K562 (cell line): ENCODE measurements at regions not wholly inside any gene's neighbourhood (a gene's known extent, or its start where the extent isn't known, plus 50 kb on each side); places are given as distances from the start of the nearest gene placed in this dataset.

Source experiments
- ATAC-seq: fragments of 200-7000 bp; cut with Tn5 transposase; 3 replicates; pipeline ENCODE4 v1.9.1; 2020; ENCODE audit warnings: moderate library complexity
- BruUV-seq: library from RNA; stranded (reverse); fragments of 400-500 nt; replicated peaks from 2 replicates; lab custom pipeline; 2021; lab: Mats Ljungman, UMichigan
- CTCF ChIA-PET: fragments of 300-600 bp; formaldehyde crosslinking; extraction: SDS; loops from one replicate; lab custom pipeline; 2021; ENCODE audit warnings: low intra/inter-chr PET ratio; lab: Yijun Ruan, JAX
- POLR2A ChIA-PET: fragments of 300-600, 350-650 bp; sonication (Branson Sonifier 250); formaldehyde crosslinking; extraction: SDS; loops from one replicate; lab custom pipeline; 2021; ENCODE audit warnings: antibody characterized with exemption, inconsistent platforms; lab: Yijun Ruan, JAX
- DNase-seq, 4 experiments: peaks; one replicate each; pipeline versions ENCODE4 v3.0.0 to v3.0.0-alpha.2; 2011 to 2018; ENCODE audit warnings: low spot score in 3 of 4, mixed read lengths in 3 of 4; ENCODE audit errors: extremely low read depth in 1 of 4
- FAIRE-seq: peaks from 2 replicates; lab custom pipeline; 2011; peaks lifted over from hg19 to GRCh38; lab: Jason Lieb, UNC
- H2AFZ ChIP-seq: 2 replicates; pipeline ENCODE4 v1.6.0; 2011; ENCODE audit warnings: low read depth, low read length, control low read depth, inconsistent platforms
- H3K27ac ChIP-seq: fragments of 200-600 bp; 3 replicates; pipeline ENCODE4 v1.8.0; 2011; ENCODE audit warnings: low read depth, mild to moderate bottlenecking, control low read depth, inconsistent platforms, low read length, moderate library complexity, mixed read lengths; ENCODE audit errors: extremely low read depth
- H3K27me3 ChIP-seq, 2 experiments: fragments of 300-600 bp in 1 of 2; 2 replicates in 1 of 2; 3 replicates in 1 of 2; pipeline versions ENCODE4 v1.6.0 to v1.8.0; 2011; ENCODE audit warnings: inconsistent platforms in 2 of 2, low read length in 2 of 2, mild to moderate bottlenecking in 1 of 2, mixed read lengths in 1 of 2, moderate library complexity in 1 of 2; ENCODE audit not compliant: control insufficient read depth in 2 of 2, insufficient read depth in 2 of 2
- H3K36me3 ChIP-seq: fragments of 300-600 bp; 3 replicates; pipeline ENCODE4 v1.8.0; 2011; ENCODE audit warnings: mild to moderate bottlenecking, low read length, inconsistent platforms; ENCODE audit not compliant: control insufficient read depth, insufficient read depth
- H3K4me1 ChIP-seq, 2 experiments: fragments of 200-600 bp in 1 of 2; replicated peaks in 1 of 2; 2 replicates in 1 of 2; 3 replicates in 1 of 2; pipeline versions ENCODE4 v1.5.1 to v1.8.0; 2011; ENCODE audit warnings: inconsistent platforms in 2 of 2, low read length in 2 of 2, mild to moderate bottlenecking in 1 of 2, mixed read lengths in 1 of 2, moderate library complexity in 1 of 2; ENCODE audit not compliant: control insufficient read depth in 2 of 2, insufficient read depth in 2 of 2
- H3K4me2 ChIP-seq: 2 replicates; pipeline ENCODE4 v1.6.1; 2011; ENCODE audit warnings: low read length, control low read depth, inconsistent platforms, mixed read lengths; ENCODE audit not compliant: insufficient read depth
- H3K4me3 ChIP-seq: fragments of 200-600 bp; sonication (generic), shearing (Covaris generic); 2 replicates; pipeline ENCODE4 v1.5.1; 2016; ENCODE audit warnings: control low read depth, inconsistent platforms
- H3K79me2 ChIP-seq: fragments of 200-600 bp; 3 replicates; pipeline ENCODE4 v1.8.0; 2011; ENCODE audit warnings: low read length, inconsistent platforms; ENCODE audit not compliant: control insufficient read depth, insufficient read depth
- H3K9ac ChIP-seq, 2 experiments: 2 replicates each; pipeline versions ENCODE4 v1.6.0 to v1.6.1; 2011; ENCODE audit warnings: low read depth in 2 of 2, low read length in 2 of 2, control low read depth in 1 of 2, inconsistent platforms in 1 of 2, mild to moderate bottlenecking in 1 of 2, mixed read lengths in 1 of 2; ENCODE audit not compliant: insufficient read depth in 1 of 2
- H3K9me1 ChIP-seq: one replicate; pipeline ENCODE4 v1.6.0; 2011; ENCODE audit warnings: inconsistent platforms, mild to moderate bottlenecking, low read length, moderate library complexity; ENCODE audit not compliant: control insufficient read depth, insufficient read depth
- H3K9me3 ChIP-seq: replicated peaks from 2 replicates; pipeline ENCODE4 v1.5.1; 2011; ENCODE audit warnings: low read depth, low read length, inconsistent platforms; ENCODE audit not compliant: control insufficient read depth, insufficient read depth
- H4K20me1 ChIP-seq: replicated peaks from 2 replicates; pipeline ENCODE4 v1.6.1; 2011; ENCODE audit warnings: low read length, inconsistent platforms, mixed read lengths; ENCODE audit not compliant: control insufficient read depth, insufficient read depth
- SRSF7 ChIP-seq: fragments of 200-400 bp; formaldehyde crosslinking; optimal IDR thresholded peaks from 2 replicates; pipeline ENCODE3; 2017; ENCODE audit warnings: mild to moderate bottlenecking, low read depth, low read length
- ZNF143 ChIP-seq: sonication (generic); formaldehyde crosslinking; IDR thresholded peaks from 2 replicates; pipeline ENCODE4 v1.9.0; 2022; ENCODE audit warnings: mild to moderate bottlenecking, missing genetic modification reagents
- ZNF589 ChIP-seq: fragments of 200-800 bp; sonication (Bioruptor generic); IDR thresholded peaks from 2 replicates; pipeline ENCODE4 v1.6.1; 2016; ENCODE audit warnings: low read depth, missing genetic modification characterization, missing compliant biosample characterization
- WGBS: fragments of 100-300 bp; shearing (Covaris generic); methylation state at CpG from one replicate; pipeline ENCODE4 v1.1.6; 2016; ENCODE audit warnings: low coverage, mixed read lengths; ENCODE audit not compliant: insufficient coverage; ENCODE audit errors: missing lambda C conversion rate; 5-methylcytosine and 5-hydroxymethylcytosine counted together
- in situ Hi-C: fragments of 300-500 bp; cut with MboI; formaldehyde crosslinking; loops from 4 replicates; pipeline ENCODE4 v1.15.0; 2018; ENCODE audit warnings: inconsistent platforms, mixed read lengths
- intact Hi-C: fragments of 100-400 bp; cut with micrococcal nuclease; formaldehyde crosslinking; loops from 2 replicates; pipeline ENCODE4 v1.14.2; 2022
- TF ChIP-seq, protein P1 (sequence below): fragments of 250-450 bp; sonication (Bioruptor Pico); IDR thresholded peaks from 2 replicates; pipeline ENCODE4 v1.8.0; 2021; ENCODE audit warnings: borderline replicate concordance, mild to moderate bottlenecking, moderate library complexity; ENCODE audit not compliant: poor library complexity, severe bottlenecking
- TF ChIP-seq, protein P2 (sequence below): fragments of 450-650 bp; formaldehyde crosslinking; IDR thresholded peaks from 2 replicates; pipeline ENCODE4 v1.4.0; 2020; ENCODE audit warnings: mild to moderate bottlenecking, mixed read lengths
- TF ChIP-seq, protein P3 (sequence below): fragments of 450-650 bp; IDR thresholded peaks from 2 replicates; pipeline ENCODE4 v1.6.1; 2016; ENCODE audit warnings: antibody characterized with exemption
- TF ChIP-seq, protein P4 (sequence below): fragments of 250-450 bp; sonication (Bioruptor Pico); IDR thresholded peaks from 2 replicates; pipeline ENCODE4 v1.5.0; 2021

DNA sequence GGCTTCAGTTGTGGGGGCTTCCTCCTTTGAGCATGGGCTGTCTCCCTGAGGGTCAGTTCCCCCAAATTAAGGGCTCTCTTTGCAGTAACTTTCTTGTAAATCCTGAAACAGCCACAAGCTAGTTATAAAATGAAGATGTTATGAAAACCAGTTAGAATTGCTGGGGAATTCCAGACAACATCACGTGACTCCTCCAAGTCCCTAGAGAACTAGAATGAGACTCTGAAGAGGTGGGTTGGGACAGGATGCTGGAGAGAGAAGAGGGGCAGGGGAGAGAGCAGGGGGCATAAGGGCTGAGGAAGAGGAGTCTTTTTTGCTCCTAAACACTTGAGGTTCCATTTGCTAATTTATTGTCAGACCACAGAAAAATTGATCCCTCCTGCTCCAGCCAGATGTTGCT lies 380.3 kb downstream of the DHX35 start:
- H3K9me3 ChIP-seq, result no peaks in the 10 kb centered on the region
- H3K9me1 ChIP-seq, result no peaks in the 10 kb centered on the region
- ATAC-seq, result no peak
- H3K36me3 ChIP-seq, result no peaks in the 10 kb centered on the region
- no TSS peak for BruUV-seq
- intact Hi-C loops (no loop called here), in situ Hi-C loops (no loop called here)
- no peak overlapping the region for H3K4me2 ChIP-seq
- TF ChIP-seq, protein P1, sequence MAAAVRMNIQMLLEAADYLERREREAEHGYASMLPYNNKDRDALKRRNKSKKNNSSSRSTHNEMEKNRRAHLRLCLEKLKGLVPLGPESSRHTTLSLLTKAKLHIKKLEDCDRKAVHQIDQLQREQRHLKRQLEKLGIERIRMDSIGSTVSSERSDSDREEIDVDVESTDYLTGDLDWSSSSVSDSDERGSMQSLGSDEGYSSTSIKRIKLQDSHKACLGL, result no peak
- TF ChIP-seq, protein P2, sequence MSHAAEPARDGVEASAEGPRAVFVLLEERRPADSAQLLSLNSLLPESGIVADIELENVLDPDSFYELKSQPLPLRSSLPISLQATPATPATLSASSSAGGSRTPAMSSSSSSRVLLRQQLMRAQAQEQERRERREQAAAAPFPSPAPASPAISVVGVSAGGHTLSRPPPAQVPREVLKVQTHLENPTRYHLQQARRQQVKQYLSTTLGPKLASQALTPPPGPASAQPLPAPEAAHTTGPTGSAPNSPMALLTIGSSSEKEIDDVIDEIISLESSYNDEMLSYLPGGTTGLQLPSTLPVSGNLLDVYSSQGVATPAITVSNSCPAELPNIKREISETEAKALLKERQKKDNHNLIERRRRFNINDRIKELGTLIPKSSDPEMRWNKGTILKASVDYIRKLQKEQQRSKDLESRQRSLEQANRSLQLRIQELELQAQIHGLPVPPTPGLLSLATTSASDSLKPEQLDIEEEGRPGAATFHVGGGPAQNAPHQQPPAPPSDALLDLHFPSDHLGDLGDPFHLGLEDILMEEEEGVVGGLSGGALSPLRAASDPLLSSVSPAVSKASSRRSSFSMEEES (CRISPR knock-in tag), result peak; percentile 85
- TF ChIP-seq ZNF589 (no peak), SRSF7 (no peak), ZNF143 (CRISPR knock-in tag) (no peak)
- TF ChIP-seq, protein P3, sequence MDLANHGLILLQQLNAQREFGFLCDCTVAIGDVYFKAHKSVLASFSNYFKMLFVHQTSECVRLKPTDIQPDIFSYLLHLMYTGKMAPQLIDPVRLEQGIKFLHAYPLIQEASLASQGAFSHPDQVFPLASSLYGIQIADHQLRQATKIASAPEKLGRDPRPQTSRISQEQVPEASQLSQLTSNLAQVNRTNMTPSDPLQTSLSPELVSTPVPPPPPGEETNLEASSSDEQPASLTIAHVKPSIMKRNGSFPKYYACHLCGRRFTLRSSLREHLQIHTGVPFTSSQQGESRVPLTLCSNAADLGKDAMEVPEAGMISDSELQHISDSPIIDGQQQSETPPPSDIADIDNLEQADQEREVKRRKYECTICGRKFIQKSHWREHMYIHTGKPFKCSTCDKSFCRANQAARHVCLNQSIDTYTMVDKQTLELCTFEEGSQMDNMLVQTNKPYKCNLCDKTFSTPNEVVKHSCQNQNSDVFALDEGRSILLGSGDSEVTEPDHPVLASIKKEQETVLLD, result no peak
- TF ChIP-seq, protein P4, sequence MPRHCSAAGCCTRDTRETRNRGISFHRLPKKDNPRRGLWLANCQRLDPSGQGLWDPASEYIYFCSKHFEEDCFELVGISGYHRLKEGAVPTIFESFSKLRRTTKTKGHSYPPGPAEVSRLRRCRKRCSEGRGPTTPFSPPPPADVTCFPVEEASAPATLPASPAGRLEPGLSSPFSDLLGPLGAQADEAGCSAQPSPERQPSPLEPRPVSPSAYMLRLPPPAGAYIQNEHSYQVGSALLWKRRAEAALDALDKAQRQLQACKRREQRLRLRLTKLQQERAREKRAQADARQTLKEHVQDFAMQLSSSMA (CRISPR knock-in tag), result no peak
- ChIA-PET CTCF (no interaction called here), POLR2A (no interaction called here)
- H3K4me1 ChIP-seq, result no peaks in the 10 kb centered on the region
- no peak overlapping the region for H3K27ac ChIP-seq
- DNase-seq, result no peak
- no peak overlapping the region for H2AFZ ChIP-seq
- no peak for FAIRE-seq
- no peaks in the 10 kb centered on the region for H3K27me3 ChIP-seq
- no peak overlapping the region for H3K9ac ChIP-seq
- no peak overlapping the region for H3K4me3 ChIP-seq
- no peaks in the 10 kb centered on the region for H3K79me2 ChIP-seq
- 0% methylated on average over 1 of the region's 1 CpG for WGBS
- H4K20me1 ChIP-seq, result no peaks in the 10 kb centered on the region
